GM23338 (cell line): ENCODE measurements at regions not wholly inside any gene's neighbourhood (a gene's known extent, or its start where the extent isn't known, plus 50 kb on each side); places are given as distances from the start of the nearest gene placed in this dataset.

ENCODE experiments used
- ATAC-seq: fragments of 200-7000 bp; cut with Tn5 transposase; 3 replicates; pipeline ENCODE4 v1.9.1; 2020
- DNase-seq: peaks from one replicate; pipeline ENCODE4 v3.0.0-alpha.2; 2015; ENCODE audit warnings: low spot score
- H2AFZ ChIP-seq: fragments of 200-600 bp; sonication (generic); 2 replicates; pipeline ENCODE4 v1.8.0; 2016; ENCODE audit warnings: antibody characterized with exemption, mild to moderate bottlenecking, moderate library complexity
- H3F3A ChIP-seq: fragments of 200-600 bp; sonication (generic); replicated peaks from 2 replicates; pipeline ENCODE4 v1.8.0; 2017; ENCODE audit warnings: antibody characterized with exemption, mixed run types, low read depth
- H3K27ac ChIP-seq: fragments of 200-600 bp; sonication (generic); 2 replicates; pipeline ENCODE4 v1.6.1; 2016; ENCODE audit warnings: low read depth
- H3K27me3 ChIP-seq: fragments of 200-600 bp; sonication (generic); 2 replicates; pipeline ENCODE4 v1.8.0; 2016; ENCODE audit warnings: mild to moderate bottlenecking, mixed run types, moderate library complexity; ENCODE audit not compliant: insufficient read depth
- H3K36me3 ChIP-seq: fragments of 200-600 bp; sonication (generic); 2 replicates; pipeline ENCODE4 v1.8.0; 2016; ENCODE audit warnings: mild to moderate bottlenecking; ENCODE audit not compliant: insufficient read depth
- H3K4me1 ChIP-seq: fragments of 200-600 bp; sonication (generic); 2 replicates; pipeline ENCODE4 v1.8.0; 2016; ENCODE audit warnings: mild to moderate bottlenecking, moderate library complexity; ENCODE audit not compliant: insufficient read depth
- H3K4me2 ChIP-seq: fragments of 200-600 bp; sonication (generic); 2 replicates; pipeline ENCODE4 v1.7.1; 2017; ENCODE audit warnings: mixed run types
- H3K4me3 ChIP-seq: fragments of 200-600 bp; sonication (generic); 2 replicates; pipeline ENCODE4 v1.6.1; 2016; ENCODE audit warnings: mixed run types
- H3K79me2 ChIP-seq: fragments of 200-600 bp; sonication (generic); replicated peaks from 2 replicates; pipeline ENCODE4 v1.8.0; 2017; ENCODE audit warnings: mild to moderate bottlenecking; ENCODE audit not compliant: insufficient read depth
- H3K9me2 ChIP-seq: fragments of 200-600 bp; sonication (generic); 2 replicates; pipeline ENCODE4 v1.8.0; 2017; ENCODE audit not compliant: insufficient read depth
- H4K20me1 ChIP-seq: fragments of 200-600 bp; sonication (generic); replicated peaks from 2 replicates; pipeline ENCODE4 v1.8.0; 2017; ENCODE audit warnings: mild to moderate bottlenecking; ENCODE audit not compliant: insufficient read depth
- H3K27ac Mint-ChIP-seq: 2 replicates; pipeline ENCODE4 v1.8.0; 2020; ENCODE audit warnings: inconsistent platforms, mild to moderate bottlenecking, moderate library complexity, mixed read lengths
- H3K27me3 Mint-ChIP-seq: 3 replicates; pipeline ENCODE4 v1.8.0; 2022; ENCODE audit warnings: low read depth, mild to moderate bottlenecking, moderate library complexity, mixed read lengths, inconsistent platforms; ENCODE audit not compliant: insufficient read depth, poor library complexity
- H3K36me3 Mint-ChIP-seq: 3 replicates; pipeline ENCODE4 v1.8.0; 2021; ENCODE audit warnings: low read depth, mild to moderate bottlenecking, inconsistent platforms, moderate library complexity, mixed read lengths
- H3K4me1 Mint-ChIP-seq: 3 replicates; pipeline ENCODE4 v1.8.0; 2020; ENCODE audit warnings: mild to moderate bottlenecking, inconsistent platforms, mixed read lengths
- H3K4me3 Mint-ChIP-seq: 3 replicates; pipeline ENCODE4 v1.8.0; 2021; ENCODE audit warnings: moderate library complexity, mild to moderate bottlenecking, inconsistent platforms, mixed read lengths
- H3K9me3 Mint-ChIP-seq: 3 replicates; pipeline ENCODE4 v1.8.0; 2020; ENCODE audit warnings: moderate library complexity, mild to moderate bottlenecking, inconsistent platforms, mixed read lengths
- CREB1 ChIP-seq: fragments of 250-450 bp; sonication (Bioruptor Pico); IDR thresholded peaks from 2 replicates; pipeline ENCODE4 v1.5.0; 2020; ENCODE audit warnings: low read depth, mild to moderate bottlenecking, moderate library complexity
- CTCF ChIP-seq, 2 experiments: fragments of 200-600 bp in 1 of 2; sonication (generic) in 1 of 2; conservative IDR thresholded peaks; 2 replicates each; pipeline versions ENCODE4 v1.5.1 to v1.6.1; 2016 to 2017; ENCODE audit warnings: antibody characterized with exemption in 2 of 2, low read depth in 2 of 2, mild to moderate bottlenecking in 2 of 2, moderate library complexity in 1 of 2
- EZH2 ChIP-seq: fragments of 200-600 bp; sonication (generic); IDR thresholded peaks from one replicate; pipeline ENCODE4 v1.8.0; 2017; ENCODE audit warnings: antibody characterized with exemption, mild to moderate bottlenecking, low read depth; ENCODE audit not compliant: unreplicated experiment
- EZH2phosphoT487 ChIP-seq: fragments of 200-600 bp; sonication (generic); IDR thresholded peaks from one replicate; pipeline ENCODE4 v1.8.1; 2018; ENCODE audit warnings: antibody characterized with exemption; ENCODE audit not compliant: unreplicated experiment
- JUNB ChIP-seq: IDR thresholded peaks from one replicate; pipeline ENCODE4 v1.6.1; 2016; ENCODE audit warnings: antibody characterized with exemption; ENCODE audit not compliant: unreplicated experiment
- NANOG ChIP-seq: IDR thresholded peaks from 2 replicates; pipeline ENCODE4 v1.6.1; 2016; ENCODE audit warnings: antibody characterized with exemption, borderline replicate concordance
- POLR2AphosphoS5 ChIP-seq: IDR thresholded peaks from 2 replicates; pipeline ENCODE4 v1.6.1; 2016; ENCODE audit warnings: antibody characterized with exemption, low read depth
- STAT1 ChIP-seq: IDR thresholded peaks from one replicate; pipeline ENCODE4 v1.6.1; 2016; ENCODE audit warnings: antibody characterized with exemption; ENCODE audit not compliant: unreplicated experiment
- ZNF114 ChIP-seq: fragments of 250-450 bp; sonication (Bioruptor Pico); IDR thresholded peaks from 2 replicates; pipeline ENCODE4 v1.5.0; 2020; ENCODE audit warnings: mild to moderate bottlenecking, moderate library complexity
- ZNF331 ChIP-seq: fragments of 250-450 bp; sonication (Bioruptor Pico); IDR thresholded peaks from 2 replicates; pipeline ENCODE4 v1.5.0; 2020; ENCODE audit warnings: low read depth, mild to moderate bottlenecking, moderate library complexity
- TF ChIP-seq, protein P1 (sequence below): fragments of 250-450 bp; sonication (Bioruptor Pico); IDR thresholded peaks from 2 replicates; pipeline ENCODE4 v1.5.0; 2020; ENCODE audit warnings: mild to moderate bottlenecking, moderate library complexity
- TF ChIP-seq, protein P2 (sequence below): IDR thresholded peaks from one replicate; pipeline ENCODE4 v1.6.1; 2018; ENCODE audit warnings: antibody characterized with exemption; ENCODE audit not compliant: unreplicated experiment
- TF ChIP-seq, protein P3 (sequence below): IDR thresholded peaks from 2 replicates; pipeline ENCODE4 v1.6.1; 2016; ENCODE audit warnings: antibody characterized with exemption

DNA sequence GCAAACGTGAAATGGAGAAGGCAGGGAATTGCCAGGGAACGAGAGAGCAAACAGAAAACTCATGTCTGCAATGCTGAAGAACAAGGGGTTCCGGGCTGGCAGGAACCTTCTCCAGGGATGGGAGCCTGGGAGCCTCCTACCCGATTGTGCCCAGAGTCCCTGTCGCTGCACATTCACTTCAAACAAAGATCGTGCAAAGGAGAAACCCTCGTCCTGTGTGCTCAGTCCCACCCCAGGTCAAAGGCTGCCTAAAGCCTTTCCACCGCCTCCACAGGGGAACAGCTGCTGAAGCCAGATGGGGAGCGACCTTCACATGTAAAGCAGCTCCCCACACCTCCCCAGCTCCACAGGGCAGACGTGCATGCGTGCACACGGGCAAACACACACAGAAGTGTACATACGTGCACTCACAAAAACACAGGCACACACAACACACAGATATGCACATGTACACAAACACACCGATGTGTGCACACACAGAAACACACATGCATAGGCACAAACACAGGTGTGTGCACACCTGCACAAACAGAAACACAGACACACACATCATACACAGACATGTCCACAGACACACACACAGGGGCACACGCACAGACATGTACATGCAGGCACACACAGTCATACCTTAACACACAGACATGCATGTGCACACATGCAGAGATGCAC, 460.1 kb upstream of the SALL3 start:
- DNase-seq (no peak), ATAC-seq (no peak)
- H3K36me3 ChIP-seq: no peaks in the 10 kb centered on the region
- Mint-ChIP-seq H3K27ac (no peak overlapping the region), H3K4me1 (no peaks in the 10 kb centered on the region), H3K36me3 (peaks cover 56% of the 10 kb centered on the region), H3K27me3 (peaks cover 16% of the 10 kb centered on the region), H3K9me3 (peaks cover 96% of the 10 kb centered on the region), H3K4me3 (no peak overlapping the region)
- no peak overlapping the region for H3K27ac ChIP-seq
- no peak overlapping the region for H2AFZ ChIP-seq
- H3F3A ChIP-seq: no peaks in the 10 kb centered on the region
- H3K79me2 ChIP-seq: no peaks in the 10 kb centered on the region
- TF ChIP-seq EZH2 (no peak), CREB1 (CRISPR knock-in tag) (no peak), ZNF114 (CRISPR knock-in tag) (no peak), STAT1 (no peak), CTCF (conservative IDR thresholded peaks at IDR 0.05; ENCODE audit: low read depth in 2 of 2) (no peak), JUNB (no peak), POLR2AphosphoS5 (no peak), ZNF331 (no peak), EZH2phosphoT487 (no peak), NANOG (no peak)
- TF ChIP-seq, protein P1, sequence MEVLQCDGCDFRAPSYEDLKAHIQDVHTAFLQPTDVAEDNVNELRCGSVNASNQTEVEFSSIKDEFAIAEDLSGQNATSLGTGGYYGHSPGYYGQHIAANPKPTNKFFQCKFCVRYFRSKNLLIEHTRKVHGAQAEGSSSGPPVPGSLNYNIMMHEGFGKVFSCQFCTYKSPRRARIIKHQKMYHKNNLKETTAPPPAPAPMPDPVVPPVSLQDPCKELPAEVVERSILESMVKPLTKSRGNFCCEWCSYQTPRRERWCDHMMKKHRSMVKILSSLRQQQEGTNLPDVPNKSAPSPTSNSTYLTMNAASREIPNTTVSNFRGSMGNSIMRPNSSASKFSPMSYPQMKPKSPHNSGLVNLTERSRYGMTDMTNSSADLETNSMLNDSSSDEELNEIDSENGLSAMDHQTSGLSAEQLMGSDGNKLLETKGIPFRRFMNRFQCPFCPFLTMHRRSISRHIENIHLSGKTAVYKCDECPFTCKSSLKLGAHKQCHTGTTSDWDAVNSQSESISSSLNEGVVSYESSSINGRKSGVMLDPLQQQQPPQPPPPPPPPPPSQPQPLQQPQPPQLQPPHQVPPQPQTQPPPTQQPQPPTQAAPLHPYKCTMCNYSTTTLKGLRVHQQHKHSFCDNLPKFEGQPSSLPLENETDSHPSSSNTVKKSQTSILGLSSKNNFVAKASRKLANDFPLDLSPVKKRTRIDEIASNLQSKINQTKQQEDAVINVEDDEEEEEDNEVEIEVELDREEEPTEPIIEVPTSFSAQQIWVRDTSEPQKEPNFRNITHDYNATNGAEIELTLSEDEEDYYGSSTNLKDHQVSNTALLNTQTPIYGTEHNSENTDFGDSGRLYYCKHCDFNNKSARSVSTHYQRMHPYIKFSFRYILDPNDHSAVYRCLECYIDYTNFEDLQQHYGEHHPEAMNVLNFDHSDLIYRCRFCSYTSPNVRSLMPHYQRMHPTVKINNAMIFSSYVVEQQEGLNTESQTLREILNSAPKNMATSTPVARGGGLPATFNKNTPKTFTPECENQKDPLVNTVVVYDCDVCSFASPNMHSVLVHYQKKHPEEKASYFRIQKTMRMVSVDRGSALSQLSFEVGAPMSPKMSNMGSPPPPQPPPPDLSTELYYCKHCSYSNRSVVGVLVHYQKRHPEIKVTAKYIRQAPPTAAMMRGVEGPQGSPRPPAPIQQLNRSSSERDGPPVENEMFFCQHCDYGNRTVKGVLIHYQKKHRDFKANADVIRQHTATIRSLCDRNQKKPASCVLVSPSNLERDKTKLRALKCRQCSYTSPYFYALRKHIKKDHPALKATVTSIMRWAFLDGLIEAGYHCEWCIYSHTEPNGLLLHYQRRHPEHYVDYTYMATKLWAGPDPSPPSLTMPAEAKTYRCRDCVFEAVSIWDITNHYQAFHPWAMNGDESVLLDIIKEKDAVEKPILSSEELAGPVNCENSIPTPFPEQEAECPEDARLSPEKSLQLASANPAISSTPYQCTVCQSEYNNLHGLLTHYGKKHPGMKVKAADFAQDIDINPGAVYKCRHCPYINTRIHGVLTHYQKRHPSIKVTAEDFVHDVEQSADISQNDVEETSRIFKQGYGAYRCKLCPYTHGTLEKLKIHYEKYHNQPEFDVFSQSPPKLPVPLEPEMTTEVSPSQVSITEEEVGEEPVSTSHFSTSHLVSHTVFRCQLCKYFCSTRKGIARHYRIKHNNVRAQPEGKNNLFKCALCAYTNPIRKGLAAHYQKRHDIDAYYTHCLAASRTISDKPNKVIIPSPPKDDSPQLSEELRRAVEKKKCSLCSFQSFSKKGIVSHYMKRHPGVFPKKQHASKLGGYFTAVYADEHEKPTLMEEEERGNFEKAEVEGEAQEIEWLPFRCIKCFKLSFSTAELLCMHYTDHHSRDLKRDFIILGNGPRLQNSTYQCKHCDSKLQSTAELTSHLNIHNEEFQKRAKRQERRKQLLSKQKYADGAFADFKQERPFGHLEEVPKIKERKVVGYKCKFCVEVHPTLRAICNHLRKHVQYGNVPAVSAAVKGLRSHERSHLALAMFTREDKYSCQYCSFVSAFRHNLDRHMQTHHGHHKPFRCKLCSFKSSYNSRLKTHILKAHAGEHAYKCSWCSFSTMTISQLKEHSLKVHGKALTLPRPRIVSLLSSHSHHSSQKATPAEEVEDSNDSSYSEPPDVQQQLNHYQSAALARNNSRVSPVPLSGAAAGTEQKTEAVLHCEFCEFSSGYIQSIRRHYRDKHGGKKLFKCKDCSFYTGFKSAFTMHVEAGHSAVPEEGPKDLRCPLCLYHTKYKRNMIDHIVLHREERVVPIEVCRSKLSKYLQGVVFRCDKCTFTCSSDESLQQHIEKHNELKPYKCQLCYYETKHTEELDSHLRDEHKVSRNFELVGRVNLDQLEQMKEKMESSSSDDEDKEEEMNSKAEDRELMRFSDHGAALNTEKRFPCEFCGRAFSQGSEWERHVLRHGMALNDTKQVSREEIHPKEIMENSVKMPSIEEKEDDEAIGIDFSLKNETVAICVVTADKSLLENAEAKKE (CRISPR knock-in tag): no peak
- TF ChIP-seq, protein P2, sequence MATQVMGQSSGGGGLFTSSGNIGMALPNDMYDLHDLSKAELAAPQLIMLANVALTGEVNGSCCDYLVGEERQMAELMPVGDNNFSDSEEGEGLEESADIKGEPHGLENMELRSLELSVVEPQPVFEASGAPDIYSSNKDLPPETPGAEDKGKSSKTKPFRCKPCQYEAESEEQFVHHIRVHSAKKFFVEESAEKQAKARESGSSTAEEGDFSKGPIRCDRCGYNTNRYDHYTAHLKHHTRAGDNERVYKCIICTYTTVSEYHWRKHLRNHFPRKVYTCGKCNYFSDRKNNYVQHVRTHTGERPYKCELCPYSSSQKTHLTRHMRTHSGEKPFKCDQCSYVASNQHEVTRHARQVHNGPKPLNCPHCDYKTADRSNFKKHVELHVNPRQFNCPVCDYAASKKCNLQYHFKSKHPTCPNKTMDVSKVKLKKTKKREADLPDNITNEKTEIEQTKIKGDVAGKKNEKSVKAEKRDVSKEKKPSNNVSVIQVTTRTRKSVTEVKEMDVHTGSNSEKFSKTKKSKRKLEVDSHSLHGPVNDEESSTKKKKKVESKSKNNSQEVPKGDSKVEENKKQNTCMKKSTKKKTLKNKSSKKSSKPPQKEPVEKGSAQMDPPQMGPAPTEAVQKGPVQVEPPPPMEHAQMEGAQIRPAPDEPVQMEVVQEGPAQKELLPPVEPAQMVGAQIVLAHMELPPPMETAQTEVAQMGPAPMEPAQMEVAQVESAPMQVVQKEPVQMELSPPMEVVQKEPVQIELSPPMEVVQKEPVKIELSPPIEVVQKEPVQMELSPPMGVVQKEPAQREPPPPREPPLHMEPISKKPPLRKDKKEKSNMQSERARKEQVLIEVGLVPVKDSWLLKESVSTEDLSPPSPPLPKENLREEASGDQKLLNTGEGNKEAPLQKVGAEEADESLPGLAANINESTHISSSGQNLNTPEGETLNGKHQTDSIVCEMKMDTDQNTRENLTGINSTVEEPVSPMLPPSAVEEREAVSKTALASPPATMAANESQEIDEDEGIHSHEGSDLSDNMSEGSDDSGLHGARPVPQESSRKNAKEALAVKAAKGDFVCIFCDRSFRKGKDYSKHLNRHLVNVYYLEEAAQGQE: no peak
- TF ChIP-seq, protein P3, sequence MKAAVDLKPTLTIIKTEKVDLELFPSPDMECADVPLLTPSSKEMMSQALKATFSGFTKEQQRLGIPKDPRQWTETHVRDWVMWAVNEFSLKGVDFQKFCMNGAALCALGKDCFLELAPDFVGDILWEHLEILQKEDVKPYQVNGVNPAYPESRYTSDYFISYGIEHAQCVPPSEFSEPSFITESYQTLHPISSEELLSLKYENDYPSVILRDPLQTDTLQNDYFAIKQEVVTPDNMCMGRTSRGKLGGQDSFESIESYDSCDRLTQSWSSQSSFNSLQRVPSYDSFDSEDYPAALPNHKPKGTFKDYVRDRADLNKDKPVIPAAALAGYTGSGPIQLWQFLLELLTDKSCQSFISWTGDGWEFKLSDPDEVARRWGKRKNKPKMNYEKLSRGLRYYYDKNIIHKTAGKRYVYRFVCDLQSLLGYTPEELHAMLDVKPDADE: no peak
- H3K4me3 ChIP-seq: no peak overlapping the region
- H4K20me1 ChIP-seq: no peaks in the 10 kb centered on the region
- no peaks in the 10 kb centered on the region for H3K4me1 ChIP-seq
- no peak overlapping the region for H3K4me2 ChIP-seq
- H3K9me2 ChIP-seq: no peaks in the 10 kb centered on the region
- no peaks in the 10 kb centered on the region for H3K27me3 ChIP-seq
